OCI-LY1 (cell line): ENCODE measurements at regions not wholly inside any gene's neighbourhood (a gene's known extent, or its start where the extent isn't known, plus 50 kb on each side); places are given as distances from the start of the nearest gene placed in this dataset.

ENCODE experiments used
- CTCF ChIP-seq: fragments of 200-600 bp; sonication (generic), shearing (Covaris generic); IDR thresholded peaks from 2 replicates; pipeline ENCODE4 v1.5.1; 2017; ENCODE audit warnings: mild to moderate bottlenecking, antibody characterized with exemption, low read length, moderate library complexity, mixed read lengths
- EZH2 ChIP-seq: fragments of 200-600 bp; sonication (generic), shearing (Covaris generic); IDR thresholded peaks from 2 replicates; pipeline ENCODE4 v1.8.0; 2017; ENCODE audit warnings: borderline replicate concordance, mixed run types, mild to moderate bottlenecking, antibody characterized with exemption, low read length, moderate library complexity, mixed read lengths

- TF ChIP-seq CTCF (no peak), EZH2 (no peak)
These were observed 166.3 kb upstream of the TSHZ2 start for GRCh38 chr20:52805843-52806242.
